Mesothelial cell of epicardium (in vitro differentiated cells): ENCODE measurements at regions not wholly inside any gene's neighbourhood (a gene's known extent, or its start where the extent isn't known, plus 50 kb on each side); places are given as distances from the start of the nearest gene placed in this dataset.

Experiments used
- DNase-seq, 2 experiments: peaks; one replicate each; pipeline ENCODE4 v3.0.0; 2021; ENCODE audit warnings: low spot score in 2 of 2; ENCODE audit not compliant: unreplicated experiment in 2 of 2
- H3K27ac Mint-ChIP-seq: 2 replicates; pipeline ENCODE4 v1.8.0; 2021; ENCODE audit warnings: mixed read lengths
- H3K27me3 Mint-ChIP-seq: 2 replicates; pipeline ENCODE4 v1.8.0; 2021; ENCODE audit warnings: low read depth, mixed read lengths
- H3K36me3 Mint-ChIP-seq: 2 replicates; pipeline ENCODE4 v1.8.0; 2021; ENCODE audit warnings: mixed read lengths
- H3K4me1 Mint-ChIP-seq: 2 replicates; pipeline ENCODE4 v1.8.0; 2021; ENCODE audit warnings: mixed read lengths
- H3K4me3 Mint-ChIP-seq: 2 replicates; pipeline ENCODE4 v1.8.0; 2021; ENCODE audit warnings: mild to moderate bottlenecking, moderate library complexity, mixed read lengths
- H3K9me3 Mint-ChIP-seq: 2 replicates; pipeline ENCODE4 v1.8.0; 2021; ENCODE audit warnings: mixed read lengths
- TF ChIP-seq, protein P1 (sequence below): fragments of 200-600 bp; sonication (generic); IDR thresholded peaks from one replicate; pipeline ENCODE4 v1.5.0; 2021; ENCODE audit warnings: antibody characterized with exemption; ENCODE audit not compliant: unreplicated experiment

DNA sequence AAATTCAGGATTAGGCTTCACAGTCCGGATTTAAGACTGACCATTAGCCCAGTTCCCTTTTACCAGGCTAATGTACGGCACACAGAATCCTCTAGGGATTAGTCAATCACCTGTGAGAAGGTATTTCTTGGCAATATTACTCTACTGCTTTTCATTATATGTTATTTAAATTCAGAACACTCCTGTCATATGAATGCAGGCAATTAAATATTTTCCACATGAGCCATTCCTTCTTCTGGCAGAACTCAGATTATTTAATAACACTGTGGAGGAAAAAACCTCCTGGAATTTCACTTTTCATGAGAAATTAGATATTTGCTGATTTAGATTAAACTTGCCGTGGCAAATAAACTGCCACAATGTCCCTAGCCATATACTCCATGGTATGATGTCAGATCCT is 1357.5 kb upstream of the C9orf72 start:
- Mint-ChIP-seq H3K27me3 (no peaks in the 10 kb centered on the region), H3K36me3 (no peaks in the 10 kb centered on the region), H3K4me3 (no peak overlapping the region), H3K4me1 (peaks cover 10% of the 10 kb centered on the region), H3K27ac (no peak overlapping the region), H3K9me3 (no peaks in the 10 kb centered on the region)
- DNase-seq, result no peak
- TF ChIP-seq, protein P1, sequence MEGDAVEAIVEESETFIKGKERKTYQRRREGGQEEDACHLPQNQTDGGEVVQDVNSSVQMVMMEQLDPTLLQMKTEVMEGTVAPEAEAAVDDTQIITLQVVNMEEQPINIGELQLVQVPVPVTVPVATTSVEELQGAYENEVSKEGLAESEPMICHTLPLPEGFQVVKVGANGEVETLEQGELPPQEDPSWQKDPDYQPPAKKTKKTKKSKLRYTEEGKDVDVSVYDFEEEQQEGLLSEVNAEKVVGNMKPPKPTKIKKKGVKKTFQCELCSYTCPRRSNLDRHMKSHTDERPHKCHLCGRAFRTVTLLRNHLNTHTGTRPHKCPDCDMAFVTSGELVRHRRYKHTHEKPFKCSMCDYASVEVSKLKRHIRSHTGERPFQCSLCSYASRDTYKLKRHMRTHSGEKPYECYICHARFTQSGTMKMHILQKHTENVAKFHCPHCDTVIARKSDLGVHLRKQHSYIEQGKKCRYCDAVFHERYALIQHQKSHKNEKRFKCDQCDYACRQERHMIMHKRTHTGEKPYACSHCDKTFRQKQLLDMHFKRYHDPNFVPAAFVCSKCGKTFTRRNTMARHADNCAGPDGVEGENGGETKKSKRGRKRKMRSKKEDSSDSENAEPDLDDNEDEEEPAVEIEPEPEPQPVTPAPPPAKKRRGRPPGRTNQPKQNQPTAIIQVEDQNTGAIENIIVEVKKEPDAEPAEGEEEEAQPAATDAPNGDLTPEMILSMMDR, result no peak

DNA sequence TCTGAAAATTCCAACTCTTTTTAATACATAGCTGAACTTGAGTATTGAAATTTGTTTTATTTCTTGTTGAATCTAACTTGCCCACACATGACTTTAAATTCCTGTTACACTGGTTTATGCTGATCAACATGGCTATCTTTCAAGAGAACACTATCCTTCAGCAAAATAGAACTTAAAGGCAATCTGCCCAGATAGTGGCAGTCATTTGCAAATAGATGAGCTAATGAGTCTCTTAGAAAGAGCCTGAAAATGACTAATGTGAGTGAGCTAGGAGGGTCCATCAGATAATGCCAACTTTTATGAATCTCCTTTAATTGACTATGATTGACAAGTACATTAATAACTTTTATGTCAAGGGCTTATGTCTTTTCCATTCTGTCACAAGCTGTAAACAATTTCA is 1360.8 kb upstream of the C9orf72 start:
- TF ChIP-seq, protein P1, result no peak
- Mint-ChIP-seq H3K4me1 (peaks cover 3% of the 10 kb centered on the region), H3K9me3 (no peaks in the 10 kb centered on the region), H3K36me3 (no peaks in the 10 kb centered on the region), H3K27me3 (no peaks in the 10 kb centered on the region), H3K4me3 (no peak overlapping the region), H3K27ac (no peak overlapping the region)
- no peak for DNase-seq

DNA sequence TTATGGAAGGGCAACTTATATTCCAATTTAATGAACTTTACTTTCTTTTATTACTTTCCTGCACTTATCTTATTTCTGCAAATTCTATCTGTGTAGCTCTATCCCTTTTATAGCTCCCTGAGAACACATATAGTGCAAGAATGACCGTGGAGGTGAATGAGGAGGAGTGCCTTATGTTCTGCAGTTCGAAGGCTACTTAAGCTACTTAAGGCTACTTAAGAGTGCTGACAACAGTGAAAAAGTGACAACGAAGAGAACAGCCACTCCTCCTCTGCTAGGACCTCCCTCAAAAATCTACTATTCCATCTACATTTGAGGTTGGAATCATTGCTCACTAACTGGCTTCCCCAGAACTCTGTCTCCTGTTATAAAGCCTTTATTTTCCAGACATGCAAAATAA is 1365.7 kb upstream of the C9orf72 start:
- DNase-seq, result no peak
- H3K4me1 Mint-ChIP-seq, result no peaks in the 10 kb centered on the region
- H3K4me3 Mint-ChIP-seq, result no peak overlapping the region
- TF ChIP-seq, protein P1, result no peak
- no peaks in the 10 kb centered on the region for H3K27me3 Mint-ChIP-seq
- no peak overlapping the region for H3K27ac Mint-ChIP-seq
- no peaks in the 10 kb centered on the region for H3K36me3 Mint-ChIP-seq
- no peaks in the 10 kb centered on the region for H3K9me3 Mint-ChIP-seq

DNA sequence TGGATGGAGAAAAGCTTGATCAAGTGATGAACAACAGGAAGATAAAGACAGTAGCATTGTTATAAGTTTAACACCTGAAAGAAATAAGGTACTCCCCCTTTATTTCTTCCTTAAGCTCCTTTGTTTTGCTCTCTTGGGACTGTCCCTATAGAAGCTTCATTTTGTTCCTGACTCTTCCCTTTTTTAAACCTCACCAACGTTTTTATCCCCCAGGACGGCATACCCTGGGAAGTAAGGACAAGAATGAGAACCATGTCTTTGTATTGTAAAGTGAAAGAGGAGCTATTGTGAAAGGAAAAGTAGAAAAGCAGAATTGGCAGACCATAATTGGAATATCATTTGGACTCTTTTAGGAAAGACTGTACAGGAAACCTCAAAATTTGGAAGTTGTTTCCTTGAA is 1368.6 kb upstream of the C9orf72 start:
- Mint-ChIP-seq H3K4me3 (no peak overlapping the region), H3K27me3 (no peaks in the 10 kb centered on the region), H3K9me3 (no peaks in the 10 kb centered on the region), H3K4me1 (no peaks in the 10 kb centered on the region), H3K27ac (no peak overlapping the region), H3K36me3 (no peaks in the 10 kb centered on the region)
- TF ChIP-seq, protein P1, result no peak
- no peak for DNase-seq

DNA sequence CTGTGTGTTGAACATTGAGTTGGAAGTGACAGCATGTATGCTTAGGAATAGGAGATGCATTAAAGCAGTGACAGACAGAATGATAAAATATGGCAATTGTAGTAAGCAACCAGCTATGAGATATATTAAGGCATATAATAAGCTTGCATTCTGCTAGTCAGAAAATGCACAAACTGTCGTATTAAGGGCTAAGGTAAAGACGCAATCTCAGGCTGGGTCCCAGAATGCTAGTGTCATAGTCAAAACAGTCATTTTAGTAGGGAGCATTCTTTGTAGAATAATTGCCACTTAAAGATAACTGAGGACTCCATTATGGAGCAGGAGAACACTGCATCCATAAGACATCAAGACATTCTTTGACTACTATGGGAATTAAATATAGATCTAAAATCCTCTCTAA is 1369.7 kb upstream of the C9orf72 start:
- H3K4me1 Mint-ChIP-seq, result no peaks in the 10 kb centered on the region
- no peaks in the 10 kb centered on the region for H3K36me3 Mint-ChIP-seq
- H3K9me3 Mint-ChIP-seq, result no peaks in the 10 kb centered on the region
- no peaks in the 10 kb centered on the region for H3K27me3 Mint-ChIP-seq
- no peak overlapping the region for H3K27ac Mint-ChIP-seq
- no peak overlapping the region for H3K4me3 Mint-ChIP-seq
- no peak for DNase-seq
- TF ChIP-seq, protein P1, result no peak

DNA sequence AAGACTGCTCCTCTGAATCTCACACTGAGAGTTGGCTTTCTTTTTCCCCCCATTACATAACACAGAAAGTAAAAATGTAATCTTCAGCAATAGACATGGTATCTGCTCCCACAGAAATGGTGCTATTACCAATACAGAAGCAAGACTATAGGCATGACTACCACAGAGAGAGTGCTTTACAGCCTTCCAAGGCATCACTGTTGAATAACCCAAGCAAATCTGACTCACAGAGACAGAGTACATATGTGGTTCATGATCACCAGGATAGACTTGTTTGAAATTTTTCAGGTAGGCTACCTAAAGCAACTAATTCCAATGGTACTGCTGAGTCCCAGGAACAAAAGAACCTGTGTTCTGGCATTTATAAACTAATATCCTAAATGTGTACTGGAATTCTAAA is 1373.4 kb upstream of the C9orf72 start:
- Mint-ChIP-seq H3K4me1 (no peaks in the 10 kb centered on the region), H3K27ac (no peak overlapping the region), H3K27me3 (no peaks in the 10 kb centered on the region), H3K9me3 (peaks cover 19% of the 10 kb centered on the region), H3K36me3 (peaks cover 6% of the 10 kb centered on the region), H3K4me3 (no peak overlapping the region)
- TF ChIP-seq, protein P1, result no peak
- no peak for DNase-seq
